Tibial nerve (tissue), 4 donors: ENCODE measurements at regions not wholly inside any gene's neighbourhood (a gene's known extent, or its start where the extent isn't known, plus 50 kb on each side); places are given as distances from the start of the nearest gene placed in this dataset.

Experiments
- DNase-seq, 2 donors: peaks; one replicate each; pipeline ENCODE4 v3.0.0-alpha.2; 2019; ENCODE audit warnings: low spot score in 2 of 2
- H3K27ac ChIP-seq, 4 donors: fragments of 200-600 bp; sonication (generic) in 3 of 4; one replicate each; pipeline ENCODE4 v1.5.1; 2017 to 2019; ENCODE audit warnings: mild to moderate bottlenecking in 1 of 4
- H3K27me3 ChIP-seq, 2 donors: fragments of 200-600 bp; sonication (generic) in 1 of 2; one replicate each; pipeline versions ENCODE4 v1.5.1 to v1.6.0; 2017 to 2019
- H3K36me3 ChIP-seq, 3 donors: fragments of 200-600 bp; sonication (generic); one replicate each; pipeline ENCODE4 v1.5.1; 2018 to 2019
- H3K4me1 ChIP-seq, 4 donors: fragments of 200-600 bp; sonication (generic) in 3 of 4; one replicate each; pipeline ENCODE4 v1.5.1; 2017 to 2019
- H3K4me3 ChIP-seq, 4 donors: fragments of 200-600 bp; sonication (generic) in 3 of 4; one replicate each; pipeline ENCODE4 v1.5.1; 2017 to 2019; ENCODE audit warnings: mild to moderate bottlenecking in 1 of 4, moderate library complexity in 1 of 4
- H3K9me3 ChIP-seq, 4 donors: fragments of 200-600 bp; sonication (generic) in 3 of 4; one replicate each; pipeline ENCODE4 v1.5.1; 2017 to 2019
- CTCF ChIP-seq, 5 experiments: fragments of 200-600 bp in 3 of 5; fragments of 450-650 bp in 2 of 5; sonication (generic) in 3 of 5; IDR thresholded peaks; one replicate each; pipeline ENCODE4 v1.5.1; 2016 to 2019; ENCODE audit warnings: antibody characterized with exemption in 5 of 5, mild to moderate bottlenecking in 3 of 5, moderate library complexity in 2 of 5
- EP300 ChIP-seq, 2 donors: sonication (generic); formaldehyde crosslinking; IDR thresholded peaks; one replicate each; pipeline ENCODE4 v1.6.1; 2017; ENCODE audit warnings: antibody characterized with exemption in 2 of 2, mild to moderate bottlenecking in 1 of 2
- POLR2A ChIP-seq, 2 donors: fragments of 450-650 bp; IDR thresholded peaks; one replicate each; pipeline ENCODE4 v1.6.1; 2017; ENCODE audit warnings: antibody characterized with exemption in 2 of 2, mild to moderate bottlenecking in 2 of 2, moderate library complexity in 2 of 2
- WGBS, 2 donors: methylation state at CpG; one replicate each; pipeline ENCODE4 v1.1.5; 2018; 5-methylcytosine and 5-hydroxymethylcytosine counted together

- DNase-seq = no peak
- Histone ChIP-seq H3K27ac (no peak overlapping the region), H3K9me3 (peaks cover 0 to 12% (median 0%) of the 10 kb centered on the region in 4 donors), H3K36me3 (no peaks in the 10 kb centered on the region), H3K27me3 (no peaks in the 10 kb centered on the region), H3K4me3 (no peak overlapping the region), H3K4me1 (no peaks in the 10 kb centered on the region)
- TF ChIP-seq POLR2A (IDR thresholded peaks at IDR 0.05) (no peak), CTCF (IDR thresholded peaks at IDR 0.05) (no peak), EP300 (IDR thresholded peaks at IDR 0.05) (no peak)
- WGBS, 2 donors = 85 to 88% methylated on average over 6 of the region's 6 CpGs
Measured at GRCh38 chr3:168738527-168739325, 643.0 kb upstream of the GOLIM4 start.

GRCh38 chr3:168736202-168736601, 640.5 kb upstream of the GOLIM4 start:
- Histone ChIP-seq H3K36me3 (no peaks in the 10 kb centered on the region), H3K9me3 (peaks cover 0 to 12% (median 0%) of the 10 kb centered on the region in 4 donors), H3K27ac (no peak overlapping the region), H3K4me3 (no peak overlapping the region), H3K4me1 (no peaks in the 10 kb centered on the region), H3K27me3 (no peaks in the 10 kb centered on the region)
- TF ChIP-seq POLR2A (IDR thresholded peaks at IDR 0.05) (no peak), EP300 (IDR thresholded peaks at IDR 0.05) (no peak), CTCF (IDR thresholded peaks at IDR 0.05) (no peak)
- WGBS, 2 donors = 81 to 95% methylated on average over 2 of the region's 2 CpGs
- no peak for DNase-seq

- H3K4me3 ChIP-seq = no peak overlapping the region
- no peaks in the 10 kb centered on the region for H3K36me3 ChIP-seq
- TF ChIP-seq POLR2A (IDR thresholded peaks at IDR 0.05) (no peak), EP300 (IDR thresholded peaks at IDR 0.05) (no peak), CTCF (IDR thresholded peaks at IDR 0.05) (no peak)
- 67 to 89% methylated on average over 3 of the region's 3 CpGs for WGBS, 2 donors
- no peak for DNase-seq
- no peak overlapping the region for H3K27ac ChIP-seq
- no peaks in the 10 kb centered on the region for H3K4me1 ChIP-seq
- no peaks in the 10 kb centered on the region for H3K27me3 ChIP-seq
- peaks cover 0 to 12% (median 0%) of the 10 kb centered on the region in 4 donors for H3K9me3 ChIP-seq
Measured at GRCh38 chr3:168730073-168730472, 634.3 kb upstream of the GOLIM4 start.

GRCh38 chr3:168722091-168722490, 626.4 kb upstream of the GOLIM4 start:
- no peak overlapping the region for H3K27ac ChIP-seq
- no peak for DNase-seq
- H3K4me3 ChIP-seq = no peak overlapping the region
- no peaks in the 10 kb centered on the region for H3K36me3 ChIP-seq
- TF ChIP-seq EP300 (IDR thresholded peaks at IDR 0.05) (no peak), POLR2A (IDR thresholded peaks at IDR 0.05) (no peak), CTCF (IDR thresholded peaks at IDR 0.05) (no peak)
- no peaks in the 10 kb centered on the region for H3K4me1 ChIP-seq
- H3K27me3 ChIP-seq = no peaks in the 10 kb centered on the region
- H3K9me3 ChIP-seq = no peaks in the 10 kb centered on the region

- WGBS, 2 donors = 64 to 84% methylated on average over 1 of the region's 1 CpG
- Histone ChIP-seq H3K27me3 (no peaks in the 10 kb centered on the region), H3K27ac (no peak overlapping the region), H3K4me1 (no peaks in the 10 kb centered on the region), H3K36me3 (no peaks in the 10 kb centered on the region), H3K4me3 (no peak overlapping the region), H3K9me3 (no peaks in the 10 kb centered on the region)
- TF ChIP-seq EP300 (IDR thresholded peaks at IDR 0.05) (no peak), CTCF (IDR thresholded peaks at IDR 0.05) (no peak), POLR2A (IDR thresholded peaks at IDR 0.05) (no peak)
- no peak for DNase-seq
Measured at GRCh38 chr3:168714609-168715240, 619.0 kb upstream of the GOLIM4 start.
